ENCODE measurements at regions not wholly inside any gene's neighbourhood (a gene's known extent, or its start where the extent isn't known, plus 50 kb on each side); places are given as distances from the start of the nearest gene placed in this dataset.

DNA sequence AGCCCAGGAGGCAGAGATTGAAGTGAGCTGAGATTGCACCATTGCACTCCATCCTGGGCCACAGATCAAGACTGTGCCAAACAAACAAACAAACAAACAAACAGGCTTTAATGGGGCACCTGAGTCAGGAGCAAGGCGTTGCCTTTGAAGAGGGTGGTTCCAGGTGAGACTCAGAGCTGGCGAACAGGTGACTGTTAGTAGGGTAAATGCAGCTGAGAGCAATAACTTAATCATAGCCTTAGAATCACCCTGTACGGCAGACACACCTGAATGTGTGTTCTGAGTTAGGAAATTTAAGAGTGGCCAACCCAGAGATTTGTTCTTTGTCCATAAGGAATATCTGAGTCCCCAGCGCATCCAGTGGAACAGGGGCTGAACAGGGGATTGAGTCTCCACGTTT is 440.4 kb downstream of the RPS6KC1 start:
- Histone ChIP-seq H3K4me2 (ENCODE audit: low read length) (no peak overlapping the region), H3F3A (ENCODE audit: low read length, unreplicated experiment) (no peaks in the 10 kb centered on the region), H4K20me1 (ENCODE audit: low read length) (no peaks in the 10 kb centered on the region), H3K36me3 (ENCODE audit: low read depth, low read length) (no peaks in the 10 kb centered on the region), H3K9ac (ENCODE audit: low read length) (no peak overlapping the region), H3K27ac (ENCODE audit: low read length) (no peak overlapping the region), H3K79me2 (ENCODE audit: low read length) (no peaks in the 10 kb centered on the region), H3K4me3 (ENCODE audit: low read length) (no peak overlapping the region), H3K9me2 (replicated peaks; ENCODE audit: low read length) (no peaks in the 10 kb centered on the region), H3K9me3 (ENCODE audit: low read length) (no peaks in the 10 kb centered on the region), H3K4me1 (ENCODE audit: insufficient read depth, low read length) (no peaks in the 10 kb centered on the region), H2AFZ (ENCODE audit: low read length) (no peak overlapping the region), H3K27me3 (ENCODE audit: low read length) (peaks cover 71% of the 10 kb centered on the region)
- CTCF ChIA-PET = no interaction called here
- intact Hi-C loops (cut with micrococcal nuclease) = no loop called here
- ATAC-seq (no peak), DNase-seq (no peak)
- TF ChIP-seq EZH2 (IDR thresholded peaks at IDR 0.05; ENCODE audit: low read length, unreplicated experiment) (no peak), EZH2phosphoT487 (IDR thresholded peaks at IDR 0.05; ENCODE audit: borderline replicate concordance, low read length) (no peak)
- TF ChIP-seq, protein P1, sequence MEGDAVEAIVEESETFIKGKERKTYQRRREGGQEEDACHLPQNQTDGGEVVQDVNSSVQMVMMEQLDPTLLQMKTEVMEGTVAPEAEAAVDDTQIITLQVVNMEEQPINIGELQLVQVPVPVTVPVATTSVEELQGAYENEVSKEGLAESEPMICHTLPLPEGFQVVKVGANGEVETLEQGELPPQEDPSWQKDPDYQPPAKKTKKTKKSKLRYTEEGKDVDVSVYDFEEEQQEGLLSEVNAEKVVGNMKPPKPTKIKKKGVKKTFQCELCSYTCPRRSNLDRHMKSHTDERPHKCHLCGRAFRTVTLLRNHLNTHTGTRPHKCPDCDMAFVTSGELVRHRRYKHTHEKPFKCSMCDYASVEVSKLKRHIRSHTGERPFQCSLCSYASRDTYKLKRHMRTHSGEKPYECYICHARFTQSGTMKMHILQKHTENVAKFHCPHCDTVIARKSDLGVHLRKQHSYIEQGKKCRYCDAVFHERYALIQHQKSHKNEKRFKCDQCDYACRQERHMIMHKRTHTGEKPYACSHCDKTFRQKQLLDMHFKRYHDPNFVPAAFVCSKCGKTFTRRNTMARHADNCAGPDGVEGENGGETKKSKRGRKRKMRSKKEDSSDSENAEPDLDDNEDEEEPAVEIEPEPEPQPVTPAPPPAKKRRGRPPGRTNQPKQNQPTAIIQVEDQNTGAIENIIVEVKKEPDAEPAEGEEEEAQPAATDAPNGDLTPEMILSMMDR (conservative IDR thresholded peaks at IDR 0.05; ENCODE audit: low read depth, low read length) = no peak
- no TSS peak for BruUV-seq (replicated peaks)
- POLR2A ChIA-PET (ENCODE audit: unreplicated experiment) = no interaction called here

GRCh38 chr1:213492161-213493041 is 441.4 kb downstream of the RPS6KC1 start:
- CTCF ChIA-PET = interaction anchor here (0.7 kb wide), 1 partner anchor 1812 kb away, joined by 3 read pairs; no protein-coding TSS in a partner anchor
- no TSS peak for BruUV-seq (replicated peaks)
- no peak overlapping the region for H3K4me2 ChIP-seq (ENCODE audit: low read length)

More at GRCh38 chr1:213492161-213493041, 441.4 kb downstream of the RPS6KC1 start:
- intact Hi-C loops (cut with micrococcal nuclease) = no loop called here
- no peak for ATAC-seq
- H3K36me3 ChIP-seq (ENCODE audit: low read depth, low read length) = no peaks in the 10 kb centered on the region
- no peaks in the 10 kb centered on the region for H3K4me1 ChIP-seq (ENCODE audit: insufficient read depth, low read length)
- TF ChIP-seq EZH2phosphoT487 (IDR thresholded peaks at IDR 0.05; ENCODE audit: borderline replicate concordance, low read length) = no peak
- no peak for TF ChIP-seq EZH2 (IDR thresholded peaks at IDR 0.05; ENCODE audit: low read length, unreplicated experiment)
- TF ChIP-seq, protein P1 (conservative IDR thresholded peaks at IDR 0.05; ENCODE audit: low read depth, low read length) = no peak
- H3F3A ChIP-seq (ENCODE audit: low read length, unreplicated experiment) = no peaks in the 10 kb centered on the region
- no peaks in the 10 kb centered on the region for H3K79me2 ChIP-seq (ENCODE audit: low read length)
- H3K9me2 ChIP-seq (replicated peaks; ENCODE audit: low read length) = no peaks in the 10 kb centered on the region
- peaks cover 70% of the 10 kb centered on the region for H3K27me3 ChIP-seq (ENCODE audit: low read length)
- H3K9ac ChIP-seq (ENCODE audit: low read length) = no peak overlapping the region
- H3K9me3 ChIP-seq (ENCODE audit: low read length) = no peaks in the 10 kb centered on the region
- no peak for DNase-seq
- POLR2A ChIA-PET (ENCODE audit: unreplicated experiment) = no interaction called here
- no peak overlapping the region for H3K4me3 ChIP-seq (ENCODE audit: low read length)
- H2AFZ ChIP-seq (ENCODE audit: low read length) = no peak overlapping the region
- no peak overlapping the region for H3K27ac ChIP-seq (ENCODE audit: low read length)
- H4K20me1 ChIP-seq (ENCODE audit: low read length) = no peaks in the 10 kb centered on the region

Data from PC-3 (cell line).